Panc1 (cell line): ENCODE measurements at regions not wholly inside any gene's neighbourhood (a gene's known extent, or its start where the extent isn't known, plus 50 kb on each side); places are given as distances from the start of the nearest gene placed in this dataset.

Experiments used
- CTCF ChIP-seq: fragments of 450-650 bp; IDR thresholded peaks from 2 replicates; pipeline ENCODE4 v1.5.1; 2017; ENCODE audit warnings: mild to moderate bottlenecking
- POLR2AphosphoS5 ChIP-seq: IDR thresholded peaks from 2 replicates; pipeline ENCODE4 v1.6.1; 2012; ENCODE audit warnings: mild to moderate bottlenecking, low read depth, low read length, moderate library complexity
- REST ChIP-seq, 2 experiments: IDR thresholded peaks; 2 replicates each; pipeline ENCODE4 v1.6.1; 2011 to 2012; ENCODE audit warnings: low read depth in 2 of 2, control low read depth in 1 of 2, low read length in 1 of 2, mild to moderate bottlenecking in 1 of 2, moderate library complexity in 1 of 2; ENCODE audit not compliant: insufficient read depth in 1 of 2
- SIN3A ChIP-seq: IDR thresholded peaks from 2 replicates; pipeline ENCODE4 v1.6.1; 2012; ENCODE audit warnings: low read depth, mild to moderate bottlenecking, low read length, moderate library complexity, borderline replicate concordance; ENCODE audit not compliant: insufficient read depth
- TCF7L2 ChIP-seq: IDR thresholded peaks from 2 replicates; pipeline ENCODE4 v1.6.1; 2011; ENCODE audit warnings: mild to moderate bottlenecking, low read depth, low read length, inconsistent platforms

- TF ChIP-seq POLR2AphosphoS5: no peak
- TF ChIP-seq CTCF: no peak
- no peak for TF ChIP-seq REST (IDR thresholded peaks at IDR 0.05; ENCODE audit: insufficient read depth in 1 of 2, low read depth in 2 of 2, low read length in 1 of 2)
- no peak for TF ChIP-seq SIN3A
- no peak for TF ChIP-seq TCF7L2
These were observed 84.2 kb downstream of the AVPR1A start for GRCh38 chr12:63066782-63067181.
